CD4-positive, alpha-beta memory T cell (primary cell): ENCODE measurements at regions not wholly inside any gene's neighbourhood (a gene's known extent, or its start where the extent isn't known, plus 50 kb on each side); places are given as distances from the start of the nearest gene placed in this dataset.
"Not testable (repeated sequence)": the region's sequence is repeated elsewhere in the genome, so short reads cannot be mapped to it uniquely, and the experiment has no call there.

Experiments
- CTCF ChIA-PET: fragments of 350-600 bp; sonication (Branson Sonifier 250); formaldehyde crosslinking; loops from one replicate; lab custom pipeline; 2021; ENCODE audit warnings: inconsistent platforms; ENCODE audit not compliant: partially characterized antibody; lab: Charles Lee
- POLR2A ChIA-PET: fragments of 350-600 bp; sonication (Branson Sonifier 250); formaldehyde crosslinking; loops from one replicate; lab custom pipeline; 2021; ENCODE audit not compliant: partially characterized antibody; lab: Charles Lee
- DNase-seq, 5 donors: peaks; one replicate each; pipeline versions ENCODE4 v3.0.0 to v3.0.0-alpha.2; 2020 to 2022; ENCODE audit warnings: mixed read lengths in 1 of 5
- H3K27ac ChIP-seq: one replicate; pipeline ENCODE4 v1.7.0; 2013; ENCODE audit warnings: low read depth, low read length
- H3K27me3 ChIP-seq: 2 replicates; pipeline ENCODE4 v1.7.0; 2013; ENCODE audit warnings: mild to moderate bottlenecking, low read length, moderate library complexity; ENCODE audit not compliant: insufficient read depth
- H3K36me3 ChIP-seq: 2 replicates; pipeline ENCODE4 v1.7.0; 2013; ENCODE audit warnings: mild to moderate bottlenecking, low read length, moderate library complexity; ENCODE audit not compliant: insufficient read depth
- H3K4me1 ChIP-seq: 2 replicates; pipeline ENCODE4 v1.7.0; 2013; ENCODE audit warnings: mild to moderate bottlenecking, low read length, moderate library complexity; ENCODE audit not compliant: insufficient read depth
- H3K4me3 ChIP-seq, 2 donors: one replicate each; pipeline ENCODE4 v1.7.0; 2013; ENCODE audit warnings: low read length in 2 of 2, mild to moderate bottlenecking in 1 of 2
- H3K9me3 ChIP-seq, 2 donors: one replicate each; pipeline ENCODE4 v1.7.0; 2013; ENCODE audit warnings: low read length in 2 of 2, control low read depth in 1 of 2; ENCODE audit not compliant: control insufficient read depth in 1 of 2
- H3K27ac Mint-ChIP-seq, 7 donors: one replicate each; pipeline ENCODE4 v1.8.0; 2020 to 2021; ENCODE audit warnings: mixed read lengths in 7 of 7, mild to moderate bottlenecking in 6 of 7, inconsistent platforms in 3 of 7, moderate library complexity in 3 of 7
- H3K27me3 Mint-ChIP-seq, 2 donors: one replicate each; pipeline ENCODE4 v1.8.0; 2020 to 2021; ENCODE audit warnings: mixed read lengths in 2 of 2
- H3K36me3 Mint-ChIP-seq, 2 donors: one replicate each; pipeline ENCODE4 v1.8.0; 2020 to 2021; ENCODE audit warnings: mixed read lengths in 2 of 2, inconsistent platforms in 1 of 2, mild to moderate bottlenecking in 1 of 2
- H3K4me1 Mint-ChIP-seq, 4 donors: one replicate each; pipeline ENCODE4 v1.8.0; 2020 to 2021; ENCODE audit warnings: mixed read lengths in 4 of 4, mild to moderate bottlenecking in 1 of 4
- H3K4me3 Mint-ChIP-seq, 8 donors: one replicate each; pipeline ENCODE4 v1.8.0; 2020 to 2021; ENCODE audit warnings: mixed read lengths in 8 of 8, mild to moderate bottlenecking in 7 of 8, moderate library complexity in 6 of 8, inconsistent platforms in 3 of 8
- H3K9me3 Mint-ChIP-seq, 8 donors: one replicate each; pipeline ENCODE4 v1.8.0; 2020 to 2021; ENCODE audit warnings: mixed read lengths in 8 of 8, mild to moderate bottlenecking in 5 of 8, inconsistent platforms in 3 of 8, moderate library complexity in 1 of 8
- intact Hi-C: fragments of 100-400 bp; cut with micrococcal nuclease; formaldehyde crosslinking; loops from one replicate; pipeline ENCODE4 v1.15.1; 2023

GRCh38 chr5:169385636-169386035, 84.7 kb upstream of the SLIT3 start:
- Mint-ChIP-seq H3K4me3 (no peak overlapping the region), H3K27ac (no peak overlapping the region), H3K27me3 (peaks cover 2 to 7% of the 10 kb centered on the region in 2 donors), H3K4me1 (no peaks in the 10 kb centered on the region), H3K36me3 (no peaks in the 10 kb centered on the region), H3K9me3 (peaks cover 0 to 7% (median 1%) of the 10 kb centered on the region in 8 donors)
- ChIA-PET POLR2A (no interaction called here), CTCF (no interaction called here)
- H3K27ac ChIP-seq = no peak overlapping the region
- no peak overlapping the region for H3K4me3 ChIP-seq
- DNase-seq = no peak
- intact Hi-C loops = no loop called here
- H3K36me3 ChIP-seq = no peaks in the 10 kb centered on the region
- no peaks in the 10 kb centered on the region for H3K9me3 ChIP-seq
- no peaks in the 10 kb centered on the region for H3K4me1 ChIP-seq
- no peaks in the 10 kb centered on the region for H3K27me3 ChIP-seq

- H3K4me3 Mint-ChIP-seq = no peak overlapping the region
- H3K4me1 ChIP-seq = no peaks in the 10 kb centered on the region
- H3K36me3 ChIP-seq = no peaks in the 10 kb centered on the region
- POLR2A ChIA-PET = no interaction called here
- intact Hi-C loops = no loop called here
- CTCF ChIA-PET = no interaction called here
- H3K4me1 Mint-ChIP-seq = no peaks in the 10 kb centered on the region
- no peak for DNase-seq
- H3K36me3 Mint-ChIP-seq = no peaks in the 10 kb centered on the region
- no peak overlapping the region for H3K4me3 ChIP-seq
- H3K27ac Mint-ChIP-seq = no peak overlapping the region
- H3K9me3 Mint-ChIP-seq = peaks cover 0 to 11% (median 2%) of the 10 kb centered on the region in 8 donors
- H3K27me3 Mint-ChIP-seq = peaks cover 0 to 5% of the 10 kb centered on the region in 2 donors
- H3K27ac ChIP-seq = no peak overlapping the region
- no peaks in the 10 kb centered on the region for H3K9me3 ChIP-seq
- H3K27me3 ChIP-seq = no peaks in the 10 kb centered on the region
Measured at GRCh38 chr5:169384661-169385060, 83.7 kb upstream of the SLIT3 start.

GRCh38 chr5:169374761-169375160, 73.8 kb upstream of the SLIT3 start:
- no peaks in the 10 kb centered on the region for H3K4me1 Mint-ChIP-seq
- Histone ChIP-seq H3K36me3 (no peaks in the 10 kb centered on the region), H3K27ac (no peak overlapping the region), H3K27me3 (no peaks in the 10 kb centered on the region), H3K4me1 (no peaks in the 10 kb centered on the region), H3K9me3 (no peaks in the 10 kb centered on the region), H3K4me3 (no peak overlapping the region)
- peaks cover 3 to 22% (median 5%) of the 10 kb centered on the region in 8 donors for H3K9me3 Mint-ChIP-seq
- ChIA-PET POLR2A (no interaction called here), CTCF (no interaction called here)
- H3K27ac Mint-ChIP-seq = no peak overlapping the region
- H3K36me3 Mint-ChIP-seq = no peaks in the 10 kb centered on the region
- no peak for DNase-seq
- no peak overlapping the region for H3K4me3 Mint-ChIP-seq
- intact Hi-C loops = no loop called here
- no peaks in the 10 kb centered on the region for H3K27me3 Mint-ChIP-seq

- DNase-seq = no peak
- no peaks in the 10 kb centered on the region for H3K36me3 Mint-ChIP-seq
- POLR2A ChIA-PET = no interaction called here
- Histone ChIP-seq H3K4me3 (no peak overlapping the region), H3K4me1 (no peaks in the 10 kb centered on the region), H3K27ac (no peak overlapping the region), H3K9me3 (no peaks in the 10 kb centered on the region), H3K27me3 (no peaks in the 10 kb centered on the region), H3K36me3 (no peaks in the 10 kb centered on the region)
- H3K27me3 Mint-ChIP-seq = peaks cover 0 to 2% of the 10 kb centered on the region in 2 donors
- H3K4me3 Mint-ChIP-seq = no peak overlapping the region
- CTCF ChIA-PET = no interaction called here
- no peak overlapping the region for H3K27ac Mint-ChIP-seq
- peaks cover 3 to 18% (median 5%) of the 10 kb centered on the region in 8 donors for H3K9me3 Mint-ChIP-seq
- intact Hi-C loops = no loop called here
- no peaks in the 10 kb centered on the region for H3K4me1 Mint-ChIP-seq
Measured at GRCh38 chr5:169374111-169374510, 73.2 kb upstream of the SLIT3 start.

- H3K9me3 ChIP-seq, H3K9me3 Mint-ChIP-seq, H3K4me1 Mint-ChIP-seq, H3K36me3 Mint-ChIP-seq, H3K4me3 ChIP-seq, H3K4me1 ChIP-seq, DNase-seq, POLR2A ChIA-PET, H3K4me3 Mint-ChIP-seq, H3K27me3 ChIP-seq, CTCF ChIA-PET, intact Hi-C loops, H3K36me3 ChIP-seq, H3K27ac ChIP-seq, H3K27ac Mint-ChIP-seq, H3K27me3 Mint-ChIP-seq: not testable (repeated sequence)
Measured at GRCh38 chr5:169371801-169372200, 70.9 kb upstream of the SLIT3 start.

- Histone ChIP-seq H3K4me3 (no peak overlapping the region), H3K9me3 (no peaks in the 10 kb centered on the region), H3K27ac (no peak overlapping the region), H3K36me3 (no peaks in the 10 kb centered on the region), H3K27me3 (no peaks in the 10 kb centered on the region), H3K4me1 (no peaks in the 10 kb centered on the region)
- peaks cover 0 to 7% (median 5%) of the 10 kb centered on the region in 8 donors for H3K9me3 Mint-ChIP-seq
- H3K27me3 Mint-ChIP-seq = peaks cover 3 to 9% of the 10 kb centered on the region in 2 donors
- H3K27ac Mint-ChIP-seq = no peak overlapping the region
- no peak overlapping the region for H3K4me3 Mint-ChIP-seq
- H3K36me3 Mint-ChIP-seq = no peaks in the 10 kb centered on the region
- intact Hi-C loops = no loop called here
- CTCF ChIA-PET = no interaction called here
- no peaks in the 10 kb centered on the region for H3K4me1 Mint-ChIP-seq
- POLR2A ChIA-PET = no interaction called here
- no peak for DNase-seq
Measured at GRCh38 chr5:169369130-169369529, 68.2 kb upstream of the SLIT3 start.

- no peaks in the 10 kb centered on the region for H3K4me1 Mint-ChIP-seq
- H3K27me3 Mint-ChIP-seq = peaks cover 4 to 9% of the 10 kb centered on the region in 2 donors
- no peak overlapping the region for H3K4me3 ChIP-seq
- H3K9me3 ChIP-seq = no peaks in the 10 kb centered on the region
- H3K36me3 Mint-ChIP-seq = no peaks in the 10 kb centered on the region
- no peaks in the 10 kb centered on the region for H3K27me3 ChIP-seq
- intact Hi-C loops = no loop called here
- peaks cover 0 to 7% (median 5%) of the 10 kb centered on the region in 8 donors for H3K9me3 Mint-ChIP-seq
- no peak for DNase-seq
- H3K36me3 ChIP-seq = no peaks in the 10 kb centered on the region
- H3K27ac ChIP-seq = no peak overlapping the region
- no peak overlapping the region for H3K27ac Mint-ChIP-seq
- ChIA-PET CTCF (no interaction called here), POLR2A (no interaction called here)
- no peaks in the 10 kb centered on the region for H3K4me1 ChIP-seq
- H3K4me3 Mint-ChIP-seq = no peak overlapping the region
Measured at GRCh38 chr5:169367861-169368260, 66.9 kb upstream of the SLIT3 start.

GRCh38 chr5:169357291-169357690, 56.4 kb upstream of the SLIT3 start:
- Mint-ChIP-seq H3K27ac (no peak overlapping the region), H3K9me3 (peaks cover 0 to 2% (median 0%) of the 10 kb centered on the region in 8 donors), H3K4me1 (no peaks in the 10 kb centered on the region), H3K4me3 (no peak overlapping the region), H3K27me3 (peaks cover 9 to 10% of the 10 kb centered on the region in 2 donors), H3K36me3 (no peaks in the 10 kb centered on the region)
- no peak overlapping the region for H3K27ac ChIP-seq
- H3K9me3 ChIP-seq = no peaks in the 10 kb centered on the region
- H3K36me3 ChIP-seq = no peaks in the 10 kb centered on the region
- H3K4me1 ChIP-seq = no peaks in the 10 kb centered on the region
- CTCF ChIA-PET = no interaction called here
- POLR2A ChIA-PET = no interaction called here
- intact Hi-C loops = no loop called here
- DNase-seq = no peak
- no peaks in the 10 kb centered on the region for H3K27me3 ChIP-seq
- H3K4me3 ChIP-seq = no peak overlapping the region
